HG03558 (cell line): ENCODE measurements at regions not wholly inside any gene's neighbourhood (a gene's known extent, or its start where the extent isn't known, plus 50 kb on each side); places are given as distances from the start of the nearest gene placed in this dataset.

ENCODE experiments used
- ATAC-seq: cut with Tn5 transposase; IDR thresholded peaks from one replicate; pipeline ENCODE4 v1.9.1; 2021; ENCODE audit warnings: moderate number of reproducible peaks; ENCODE audit not compliant: unreplicated experiment; ENCODE audit errors: extremely low read depth

GRCh38 chr3:181851063-181851462 lies 139.3 kb downstream of the SOX2 start:
- ATAC-seq: no peak

- ATAC-seq: no peak
Measured at GRCh38 chr3:181855825-181856224, 144.1 kb downstream of the SOX2 start.

GRCh38 chr3:181859518-181859917 lies 147.8 kb downstream of the SOX2 start:
- no peak for ATAC-seq

- no peak for ATAC-seq
Measured at GRCh38 chr3:181860235-181860634, 148.5 kb downstream of the SOX2 start.

GRCh38 chr3:181862502-181862901 lies 150.8 kb downstream of the SOX2 start:
- no peak for ATAC-seq

- no peak for ATAC-seq
Measured at GRCh38 chr3:181868576-181869082, 156.9 kb downstream of the SOX2 start.

- ATAC-seq: no peak
Measured at GRCh38 chr3:181872887-181873286, 161.2 kb downstream of the SOX2 start.

GRCh38 chr3:181879926-181880325 lies 168.2 kb downstream of the SOX2 start:
- no peak for ATAC-seq

- ATAC-seq: no peak
Measured at GRCh38 chr3:181880331-181880730, 168.6 kb downstream of the SOX2 start.

- no peak for ATAC-seq
Measured at GRCh38 chr3:181881749-181882148, 170.0 kb downstream of the SOX2 start.

GRCh38 chr3:181885868-181886630 lies 174.3 kb downstream of the SOX2 start:
- ATAC-seq: no peak

- no peak for ATAC-seq
Measured at GRCh38 chr3:181886676-181887075, 175.0 kb downstream of the SOX2 start.

GRCh38 chr3:181887685-181888084 lies 176.0 kb downstream of the SOX2 start:
- ATAC-seq: no peak

GRCh38 chr3:181888234-181888633 lies 176.5 kb downstream of the SOX2 start:
- no peak for ATAC-seq

GRCh38 chr3:181892848-181893247 lies 181.1 kb downstream of the SOX2 start:
- no peak for ATAC-seq

- no peak for ATAC-seq
Measured at GRCh38 chr3:181896605-181897004, 184.9 kb downstream of the SOX2 start.

GRCh38 chr3:181899702-181900101 lies 188.0 kb downstream of the SOX2 start:
- ATAC-seq: no peak

- no peak for ATAC-seq
Measured at GRCh38 chr3:181901626-181902025, 189.9 kb downstream of the SOX2 start.

GRCh38 chr3:181906338-181906737 lies 194.6 kb downstream of the SOX2 start:
- no peak for ATAC-seq

- ATAC-seq: no peak
Measured at GRCh38 chr3:181909241-181909640, 197.5 kb downstream of the SOX2 start.

GRCh38 chr3:181912384-181912783 lies 200.7 kb downstream of the SOX2 start:
- no peak for ATAC-seq

GRCh38 chr3:181913254-181913653 lies 201.5 kb downstream of the SOX2 start:
- no peak for ATAC-seq
